ENCODE measurements at regions not wholly inside any gene's neighbourhood (a gene's known extent, or its start where the extent isn't known, plus 50 kb on each side); places are given as distances from the start of the nearest gene placed in this dataset.

GRCh38 chr3:162626172-162626571 lies 1129.6 kb downstream of the OTOL1 start:
- CTCF ChIA-PET = no interaction called here
- no peaks in the 10 kb centered on the region for H3K9me3 ChIP-seq (ENCODE audit: control insufficient read depth, insufficient read depth, low read depth, low read length)
- TF ChIP-seq ZNF529 (tag by site-specific recombination; IDR thresholded peaks at IDR 0.05; ENCODE audit: insufficient replicate concordance) = no peak
- TF ChIP-seq ZNF341 (tag by site-specific recombination; IDR thresholded peaks at IDR 0.05; ENCODE audit: low read depth) = no peak
- no peak for TF ChIP-seq OSR2 (tag by site-specific recombination; IDR thresholded peaks at IDR 0.05)
- no peak for TF ChIP-seq RBAK (tag by site-specific recombination; IDR thresholded peaks at IDR 0.05)
- no peak for TF ChIP-seq ZNF140 (tag by site-specific recombination; IDR thresholded peaks at IDR 0.05)
- TF ChIP-seq ZNF391 (tag by site-specific recombination; IDR thresholded peaks at IDR 0.05; ENCODE audit: borderline replicate concordance, low read depth) = no peak
- no peak for TF ChIP-seq ZNF530 (tag by site-specific recombination; IDR thresholded peaks at IDR 0.05; ENCODE audit: low read depth)
- no peaks in the 10 kb centered on the region for H3K4me1 ChIP-seq (ENCODE audit: control insufficient read depth, insufficient read depth, low read length)
- no peak overlapping the region for H3K27ac ChIP-seq (ENCODE audit: extremely low read depth, low read depth, low read length)
- H3K4me3 ChIP-seq (ENCODE audit: low read depth, low read length) = no peak overlapping the region
- H3K36me3 ChIP-seq (ENCODE audit: control insufficient read depth in 2 of 2, insufficient read depth in 1 of 2, low read length in 2 of 2) = no peaks in the 10 kb centered on the region
- POLR2A ChIA-PET = no interaction called here

DNA sequence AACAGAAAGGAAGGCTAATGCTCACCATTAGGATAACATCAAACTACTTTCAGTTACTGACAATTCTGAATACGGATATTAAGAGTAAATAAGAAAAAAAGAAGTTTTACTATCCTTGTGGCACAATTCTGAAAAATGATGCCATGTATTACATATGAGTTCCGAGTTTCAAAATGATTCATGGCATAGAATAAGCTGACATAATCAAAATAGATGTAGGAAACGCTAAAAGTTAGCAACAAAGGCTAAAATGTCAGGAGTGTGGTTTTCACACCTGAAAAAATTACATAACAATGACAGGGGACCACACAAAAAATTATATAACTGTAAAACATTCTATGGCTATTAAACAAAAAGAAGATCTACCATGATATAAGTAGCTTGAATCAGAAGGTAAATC lies 1131.9 kb downstream of the OTOL1 start:
- H3K36me3 ChIP-seq (ENCODE audit: control insufficient read depth in 2 of 2, insufficient read depth in 1 of 2, low read length in 2 of 2) = no peaks in the 10 kb centered on the region
- no peak overlapping the region for H3K27ac ChIP-seq (ENCODE audit: extremely low read depth, low read depth, low read length)
- ChIA-PET POLR2A (no interaction called here), CTCF (no interaction called here)
- no peak overlapping the region for H3K4me3 ChIP-seq (ENCODE audit: low read depth, low read length)
- H3K9me3 ChIP-seq (ENCODE audit: control insufficient read depth, insufficient read depth, low read depth, low read length) = no peaks in the 10 kb centered on the region
- H3K4me1 ChIP-seq (ENCODE audit: control insufficient read depth, insufficient read depth, low read length) = no peaks in the 10 kb centered on the region
- no peak for TF ChIP-seq ZNF530 (tag by site-specific recombination; IDR thresholded peaks at IDR 0.05; ENCODE audit: low read depth)
- TF ChIP-seq ZNF121 (tag by site-specific recombination; IDR thresholded peaks at IDR 0.05) = no peak
- TF ChIP-seq, protein P1, sequence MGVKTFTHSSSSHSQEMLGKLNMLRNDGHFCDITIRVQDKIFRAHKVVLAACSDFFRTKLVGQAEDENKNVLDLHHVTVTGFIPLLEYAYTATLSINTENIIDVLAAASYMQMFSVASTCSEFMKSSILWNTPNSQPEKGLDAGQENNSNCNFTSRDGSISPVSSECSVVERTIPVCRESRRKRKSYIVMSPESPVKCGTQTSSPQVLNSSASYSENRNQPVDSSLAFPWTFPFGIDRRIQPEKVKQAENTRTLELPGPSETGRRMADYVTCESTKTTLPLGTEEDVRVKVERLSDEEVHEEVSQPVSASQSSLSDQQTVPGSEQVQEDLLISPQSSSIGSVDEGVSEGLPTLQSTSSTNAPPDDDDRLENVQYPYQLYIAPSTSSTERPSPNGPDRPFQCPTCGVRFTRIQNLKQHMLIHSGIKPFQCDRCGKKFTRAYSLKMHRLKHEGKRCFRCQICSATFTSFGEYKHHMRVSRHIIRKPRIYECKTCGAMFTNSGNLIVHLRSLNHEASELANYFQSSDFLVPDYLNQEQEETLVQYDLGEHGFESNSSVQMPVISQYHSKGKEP (tag by site-specific recombination; IDR thresholded peaks at IDR 0.05) = no peak
- TF ChIP-seq, protein P2, sequence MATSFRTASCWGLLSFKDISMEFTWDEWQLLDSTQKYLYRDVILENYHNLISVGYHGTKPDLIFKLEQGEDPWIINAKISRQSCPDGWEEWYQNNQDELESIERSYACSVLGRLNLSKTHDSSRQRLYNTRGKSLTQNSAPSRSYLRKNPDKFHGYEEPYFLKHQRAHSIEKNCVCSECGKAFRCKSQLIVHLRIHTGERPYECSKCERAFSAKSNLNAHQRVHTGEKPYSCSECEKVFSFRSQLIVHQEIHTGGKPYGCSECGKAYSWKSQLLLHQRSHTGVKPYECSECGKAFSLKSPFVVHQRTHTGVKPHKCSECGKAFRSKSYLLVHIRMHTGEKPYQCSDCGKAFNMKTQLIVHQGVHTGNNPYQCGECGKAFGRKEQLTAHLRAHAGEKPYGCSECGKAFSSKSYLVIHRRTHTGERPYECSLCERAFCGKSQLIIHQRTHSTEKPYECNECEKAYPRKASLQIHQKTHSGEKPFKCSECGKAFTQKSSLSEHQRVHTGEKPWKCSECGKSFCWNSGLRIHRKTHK (tag by site-specific recombination; IDR thresholded peaks at IDR 0.05) = no peak
- no peak for TF ChIP-seq YY1 (tag by site-specific recombination; IDR thresholded peaks at IDR 0.05)

GRCh38 chr3:162629372-162629771 lies 1132.8 kb downstream of the OTOL1 start:
- Histone ChIP-seq H3K4me1 (ENCODE audit: control insufficient read depth, insufficient read depth, low read length) (no peaks in the 10 kb centered on the region), H3K27ac (ENCODE audit: extremely low read depth, low read depth, low read length) (no peak overlapping the region), H3K4me3 (ENCODE audit: low read depth, low read length) (no peak overlapping the region), H3K36me3 (ENCODE audit: control insufficient read depth in 2 of 2, insufficient read depth in 1 of 2, low read length in 2 of 2) (no peaks in the 10 kb centered on the region), H3K9me3 (ENCODE audit: control insufficient read depth, insufficient read depth, low read depth, low read length) (no peaks in the 10 kb centered on the region)
- CTCF ChIA-PET = interaction anchor here (0.7 kb wide), 1 partner anchor 496 kb away, joined by 3 read pairs; no protein-coding TSS in a partner anchor
- TF ChIP-seq ZNF596 (tag by site-specific recombination; IDR thresholded peaks at IDR 0.05) (no peak), ZNF426 (tag by site-specific recombination; IDR thresholded peaks at IDR 0.05) (no peak), WT1 (tag by site-specific recombination; IDR thresholded peaks at IDR 0.05) (no peak), ZNF155 (tag by site-specific recombination; IDR thresholded peaks at IDR 0.05) (no peak), ZNF449 (tag by site-specific recombination; IDR thresholded peaks at IDR 0.05) (no peak)
- POLR2A ChIA-PET = no interaction called here
